ENCODE measurements at regions not wholly inside any gene's neighbourhood (a gene's known extent, or its start where the extent isn't known, plus 50 kb on each side); places are given as distances from the start of the nearest gene placed in this dataset.
"Not testable (repeated sequence)": the region's sequence is repeated elsewhere in the genome, so short reads cannot be mapped to it uniquely, and the experiment has no call there.

GRCh38 chr11:90531001-90531400, 308.2 kb upstream of the CHORDC1 start:
- no peaks in the 10 kb centered on the region for H3K9me3 ChIP-seq (ENCODE audit: control insufficient read depth, insufficient read depth, low read length)
- H3K27me3 ChIP-seq (ENCODE audit: control insufficient read depth, insufficient read depth, low read length): no peaks in the 10 kb centered on the region
- H3K4me1 ChIP-seq (ENCODE audit: control insufficient read depth, insufficient read depth, low read length): no peaks in the 10 kb centered on the region
- H3K4me3 ChIP-seq (ENCODE audit: low read depth, low read length): no peak overlapping the region
- no peak overlapping the region for H3K9ac ChIP-seq (ENCODE audit: low read depth, low read length)
- H3K36me3 ChIP-seq (ENCODE audit: control insufficient read depth, insufficient read depth, low read length): no peaks in the 10 kb centered on the region

GRCh38 chr11:90525962-90526361, 303.1 kb upstream of the CHORDC1 start:
- H3K9ac ChIP-seq (ENCODE audit: low read depth, low read length): no peak overlapping the region
- no peaks in the 10 kb centered on the region for H3K36me3 ChIP-seq (ENCODE audit: control insufficient read depth, insufficient read depth, low read length)
- H3K27me3 ChIP-seq (ENCODE audit: control insufficient read depth, insufficient read depth, low read length): no peaks in the 10 kb centered on the region
- no peak overlapping the region for H3K4me3 ChIP-seq (ENCODE audit: low read depth, low read length)
- H3K9me3 ChIP-seq (ENCODE audit: control insufficient read depth, insufficient read depth, low read length): no peaks in the 10 kb centered on the region
- no peaks in the 10 kb centered on the region for H3K4me1 ChIP-seq (ENCODE audit: control insufficient read depth, insufficient read depth, low read length)

GRCh38 chr11:90512846-90513245, 290.0 kb upstream of the CHORDC1 start:
- Histone ChIP-seq H3K36me3 (ENCODE audit: control insufficient read depth, insufficient read depth, low read length) (no peaks in the 10 kb centered on the region), H3K4me1 (ENCODE audit: control insufficient read depth, insufficient read depth, low read length) (no peaks in the 10 kb centered on the region), H3K9ac (ENCODE audit: low read depth, low read length) (no peak overlapping the region), H3K9me3 (ENCODE audit: control insufficient read depth, insufficient read depth, low read length) (no peaks in the 10 kb centered on the region), H3K27me3 (ENCODE audit: control insufficient read depth, insufficient read depth, low read length) (no peaks in the 10 kb centered on the region), H3K4me3 (ENCODE audit: low read depth, low read length) (no peak overlapping the region)

- H3K27me3 ChIP-seq (ENCODE audit: control insufficient read depth, insufficient read depth, low read length): no peaks in the 10 kb centered on the region
- H3K9ac ChIP-seq (ENCODE audit: low read depth, low read length): no peak overlapping the region
- H3K9me3 ChIP-seq (ENCODE audit: control insufficient read depth, insufficient read depth, low read length): no peaks in the 10 kb centered on the region
- no peaks in the 10 kb centered on the region for H3K36me3 ChIP-seq (ENCODE audit: control insufficient read depth, insufficient read depth, low read length)
- H3K4me3 ChIP-seq (ENCODE audit: low read depth, low read length): no peak overlapping the region
- H3K4me1 ChIP-seq (ENCODE audit: control insufficient read depth, insufficient read depth, low read length): no peaks in the 10 kb centered on the region
Observed at GRCh38 chr11:90510839-90511238, 288.0 kb upstream of the CHORDC1 start.

- Histone ChIP-seq H3K4me3 (ENCODE audit: low read depth, low read length) (no peak overlapping the region), H3K4me1 (ENCODE audit: control insufficient read depth, insufficient read depth, low read length) (no peaks in the 10 kb centered on the region), H3K9ac (ENCODE audit: low read depth, low read length) (no peak overlapping the region), H3K36me3 (ENCODE audit: control insufficient read depth, insufficient read depth, low read length) (no peaks in the 10 kb centered on the region), H3K9me3 (ENCODE audit: control insufficient read depth, insufficient read depth, low read length) (no peaks in the 10 kb centered on the region), H3K27me3 (ENCODE audit: control insufficient read depth, insufficient read depth, low read length) (no peaks in the 10 kb centered on the region)
Observed at GRCh38 chr11:90500922-90501568, 278.2 kb upstream of the CHORDC1 start.

GRCh38 chr11:90496722-90497121, 273.9 kb upstream of the CHORDC1 start:
- H3K36me3 ChIP-seq (ENCODE audit: control insufficient read depth, insufficient read depth, low read length): no peaks in the 10 kb centered on the region
- H3K4me3 ChIP-seq (ENCODE audit: low read depth, low read length): no peak overlapping the region
- H3K9me3 ChIP-seq (ENCODE audit: control insufficient read depth, insufficient read depth, low read length): no peaks in the 10 kb centered on the region
- H3K27me3 ChIP-seq (ENCODE audit: control insufficient read depth, insufficient read depth, low read length): no peaks in the 10 kb centered on the region
- H3K4me1 ChIP-seq (ENCODE audit: control insufficient read depth, insufficient read depth, low read length): no peaks in the 10 kb centered on the region
- H3K9ac ChIP-seq (ENCODE audit: low read depth, low read length): no peak overlapping the region

GRCh38 chr11:90493379-90493778, 270.5 kb upstream of the CHORDC1 start:
- H3K36me3 ChIP-seq (ENCODE audit: control insufficient read depth, insufficient read depth, low read length): no peaks in the 10 kb centered on the region
- H3K9ac ChIP-seq (ENCODE audit: low read depth, low read length): no peak overlapping the region
- no peaks in the 10 kb centered on the region for H3K27me3 ChIP-seq (ENCODE audit: control insufficient read depth, insufficient read depth, low read length)
- no peaks in the 10 kb centered on the region for H3K9me3 ChIP-seq (ENCODE audit: control insufficient read depth, insufficient read depth, low read length)
- H3K4me3 ChIP-seq (ENCODE audit: low read depth, low read length): no peak overlapping the region
- no peaks in the 10 kb centered on the region for H3K4me1 ChIP-seq (ENCODE audit: control insufficient read depth, insufficient read depth, low read length)

- no peaks in the 10 kb centered on the region for H3K9me3 ChIP-seq (ENCODE audit: control insufficient read depth, insufficient read depth, low read length)
- H3K27me3 ChIP-seq (ENCODE audit: control insufficient read depth, insufficient read depth, low read length): no peaks in the 10 kb centered on the region
- H3K36me3 ChIP-seq (ENCODE audit: control insufficient read depth, insufficient read depth, low read length): no peaks in the 10 kb centered on the region
- no peaks in the 10 kb centered on the region for H3K4me1 ChIP-seq (ENCODE audit: control insufficient read depth, insufficient read depth, low read length)
- no peak overlapping the region for H3K9ac ChIP-seq (ENCODE audit: low read depth, low read length)
- no peak overlapping the region for H3K4me3 ChIP-seq (ENCODE audit: low read depth, low read length)
Observed at GRCh38 chr11:90491466-90491865, 268.6 kb upstream of the CHORDC1 start.

- no peak overlapping the region for H3K4me3 ChIP-seq (ENCODE audit: low read depth, low read length)
- no peak overlapping the region for H3K9ac ChIP-seq (ENCODE audit: low read depth, low read length)
- H3K4me1 ChIP-seq (ENCODE audit: control insufficient read depth, insufficient read depth, low read length): no peaks in the 10 kb centered on the region
- H3K36me3 ChIP-seq (ENCODE audit: control insufficient read depth, insufficient read depth, low read length): no peaks in the 10 kb centered on the region
- no peaks in the 10 kb centered on the region for H3K27me3 ChIP-seq (ENCODE audit: control insufficient read depth, insufficient read depth, low read length)
- H3K9me3 ChIP-seq (ENCODE audit: control insufficient read depth, insufficient read depth, low read length): no peaks in the 10 kb centered on the region
Observed at GRCh38 chr11:90476442-90477007, 253.7 kb upstream of the CHORDC1 start.

- H3K9me3 ChIP-seq (ENCODE audit: control insufficient read depth, insufficient read depth, low read length): no peaks in the 10 kb centered on the region
- no peaks in the 10 kb centered on the region for H3K4me1 ChIP-seq (ENCODE audit: control insufficient read depth, insufficient read depth, low read length)
- no peaks in the 10 kb centered on the region for H3K36me3 ChIP-seq (ENCODE audit: control insufficient read depth, insufficient read depth, low read length)
- H3K27me3 ChIP-seq (ENCODE audit: control insufficient read depth, insufficient read depth, low read length): no peaks in the 10 kb centered on the region
- no peak overlapping the region for H3K9ac ChIP-seq (ENCODE audit: low read depth, low read length)
- H3K4me3 ChIP-seq (ENCODE audit: low read depth, low read length): no peak overlapping the region
Observed at GRCh38 chr11:90468923-90469322, 246.1 kb upstream of the CHORDC1 start.

GRCh38 chr11:90465553-90465952, 242.7 kb upstream of the CHORDC1 start:
- no peaks in the 10 kb centered on the region for H3K36me3 ChIP-seq (ENCODE audit: control insufficient read depth, insufficient read depth, low read length)
- no peaks in the 10 kb centered on the region for H3K4me1 ChIP-seq (ENCODE audit: control insufficient read depth, insufficient read depth, low read length)
- H3K27me3 ChIP-seq (ENCODE audit: control insufficient read depth, insufficient read depth, low read length): no peaks in the 10 kb centered on the region
- no peaks in the 10 kb centered on the region for H3K9me3 ChIP-seq (ENCODE audit: control insufficient read depth, insufficient read depth, low read length)
- no peak overlapping the region for H3K4me3 ChIP-seq (ENCODE audit: low read depth, low read length)
- no peak overlapping the region for H3K9ac ChIP-seq (ENCODE audit: low read depth, low read length)

GRCh38 chr11:90455347-90455920, 232.6 kb upstream of the CHORDC1 start:
- H3K27me3 ChIP-seq (ENCODE audit: control insufficient read depth, insufficient read depth, low read length); H3K4me3 ChIP-seq (ENCODE audit: low read depth, low read length); H3K4me1 ChIP-seq (ENCODE audit: control insufficient read depth, insufficient read depth, low read length); H3K9ac ChIP-seq (ENCODE audit: low read depth, low read length); H3K9me3 ChIP-seq (ENCODE audit: control insufficient read depth, insufficient read depth, low read length); H3K36me3 ChIP-seq (ENCODE audit: control insufficient read depth, insufficient read depth, low read length): not testable (repeated sequence)
